A549 (cell line): ENCODE measurements at regions not wholly inside any gene's neighbourhood (a gene's known extent, or its start where the extent isn't known, plus 50 kb on each side); places are given as distances from the start of the nearest gene placed in this dataset.

Source experiments
- ATAC-seq, 2 experiments: fragments of 200-7000 bp in 1 of 2; fragments of >200 bp in 1 of 2; cut with Nextera tagmentation in 1 of 2; cut with Tn5 transposase in 1 of 2; 3 replicates each; pipeline versions ENCODE4 v1.8.0 to v1.9.1; 2018 to 2020; ENCODE audit warnings: mild to moderate bottlenecking in 1 of 2, moderate library complexity in 1 of 2
- CTCF ChIA-PET: fragments of 300-600 bp; sonication (Branson Sonifier 250); formaldehyde crosslinking; extraction: SDS; loops from one replicate; lab custom pipeline; 2021; ENCODE audit warnings: antibody characterized with exemption, inconsistent platforms; lab: Yijun Ruan, JAX
- POLR2A ChIA-PET: fragments of 350-600 bp; formaldehyde crosslinking; extraction: SDS; loops from one replicate; lab custom pipeline; 2021; ENCODE audit warnings: antibody characterized with exemption, inconsistent platforms; lab: Yijun Ruan, JAX
- DNase-seq, 2 experiments: peaks; one replicate each; pipeline versions ENCODE4 v3.0.0 to v3.0.0-alpha.2; 2011 to 2016; ENCODE audit warnings: low read depth in 1 of 2, low spot score in 1 of 2
- FAIRE-seq: peaks from 2 replicates; lab custom pipeline; 2011; peaks lifted over from hg19 to GRCh38; lab: Jason Lieb, UNC
- H3K27ac ChIP-seq, 2 experiments: fragments of >200 bp; sonication (Bioruptor Twin); formaldehyde crosslinking; 3 replicates each; pipeline ENCODE4 v1.5.1; 2016 to 2017
- H3K4me1 ChIP-seq: fragments of >200 bp; sonication (Bioruptor Twin); formaldehyde crosslinking; 3 replicates; pipeline ENCODE4 v1.6.1; 2016
- H3K4me2 ChIP-seq: fragments of >200 bp; sonication (Bioruptor Twin); formaldehyde crosslinking; 3 replicates; pipeline ENCODE4 v1.6.1; 2016
- H3K4me3 ChIP-seq: fragments of >200 bp; sonication (Bioruptor Twin); formaldehyde crosslinking; 3 replicates; pipeline ENCODE4 v1.5.1; 2016
- H3K9me3 ChIP-seq: fragments of >200 bp; sonication (Bioruptor Twin); formaldehyde crosslinking; 3 replicates; pipeline ENCODE4 v1.6.1; 2016
- BHLHE40 ChIP-seq: IDR thresholded peaks from 2 replicates; pipeline ENCODE4 v1.6.1; 2012; ENCODE audit warnings: low read depth, low read length, inconsistent platforms
- CBX2 ChIP-seq: fragments of 200-600 bp; sonication (generic); IDR thresholded peaks from 2 replicates; pipeline ENCODE4 v1.6.1; 2016; ENCODE audit warnings: low read depth, mild to moderate bottlenecking, borderline replicate concordance
- CHD2 ChIP-seq: fragments of 150-350 bp; IDR thresholded peaks from 2 replicates; pipeline ENCODE4 v1.6.1; 2014; ENCODE audit warnings: low read length; ENCODE audit not compliant: partially characterized antibody
- EHF ChIP-seq: fragments of 250-450 bp; sonication (Bioruptor Pico); IDR thresholded peaks from 2 replicates; pipeline ENCODE4 v1.5.0; 2020; ENCODE audit warnings: mild to moderate bottlenecking
- EP300 ChIP-seq, 2 experiments: fragments of >200 bp; sonication (Bioruptor Twin); formaldehyde crosslinking; IDR thresholded peaks; 2 replicates in 1 of 2; 3 replicates in 1 of 2; pipeline ENCODE4 v1.6.1; 2016 to 2017
- ESRRA ChIP-seq: fragments of 150-350 bp; IDR thresholded peaks from 2 replicates; pipeline ENCODE4 v1.6.1; 2014; ENCODE audit warnings: mild to moderate bottlenecking, low read length, borderline replicate concordance
- FOSB ChIP-seq: fragments of 250-450 bp; sonication (Bioruptor Pico); IDR thresholded peaks from 2 replicates; pipeline ENCODE4 v1.5.0; 2020; ENCODE audit warnings: mild to moderate bottlenecking, moderate library complexity
- FOXS1 ChIP-seq: fragments of 250-450 bp; sonication (Bioruptor Pico); IDR thresholded peaks from 2 replicates; pipeline ENCODE4 v1.5.0; 2020; ENCODE audit warnings: mild to moderate bottlenecking, moderate library complexity
- GATA3 ChIP-seq: IDR thresholded peaks from 2 replicates; pipeline ENCODE4 v1.6.1; 2012; ENCODE audit warnings: borderline replicate concordance
- HOXB13 ChIP-seq: fragments of 250-450 bp; sonication (Bioruptor Pico); IDR thresholded peaks from 2 replicates; pipeline ENCODE4 v1.5.0; 2020; ENCODE audit warnings: low read depth, mild to moderate bottlenecking, moderate library complexity
- HOXB5 ChIP-seq: fragments of 250-450 bp; sonication (Bioruptor Pico); IDR thresholded peaks from 2 replicates; pipeline ENCODE4 v1.5.0; 2020; ENCODE audit warnings: mild to moderate bottlenecking, moderate library complexity
- JUN ChIP-seq, 2 experiments: fragments of >200 bp; sonication (Bioruptor Twin); formaldehyde crosslinking; IDR thresholded peaks; 2 replicates in 1 of 2; 3 replicates in 1 of 2; pipeline ENCODE4 v1.6.1; 2016 to 2017
- KDM1A ChIP-seq: fragments of 200-600 bp; sonication (generic); IDR thresholded peaks from 2 replicates; pipeline ENCODE4 v1.6.1; 2016; ENCODE audit warnings: low read depth, mild to moderate bottlenecking
- KDM5A ChIP-seq: fragments of 200-600 bp; sonication (generic); IDR thresholded peaks from 2 replicates; pipeline ENCODE4 v1.6.1; 2016; ENCODE audit warnings: antibody characterized with exemption, mild to moderate bottlenecking
- MAFK ChIP-seq: fragments of 450-650 bp; IDR thresholded peaks from 2 replicates; pipeline ENCODE4 v1.6.1; 2014; ENCODE audit not compliant: partially characterized antibody
- NPAS2 ChIP-seq: fragments of 250-450 bp; sonication (Bioruptor Pico); IDR thresholded peaks from 2 replicates; pipeline ENCODE4 v1.8.0; 2022; ENCODE audit warnings: mild to moderate bottlenecking, moderate library complexity, borderline replicate concordance
- PHF8 ChIP-seq: fragments of 200-600 bp; sonication (generic); IDR thresholded peaks from 2 replicates; pipeline ENCODE4 v1.6.1; 2016; ENCODE audit warnings: low read depth, mild to moderate bottlenecking, antibody characterized with exemption, moderate library complexity, borderline replicate concordance
- POLR2AphosphoS2 ChIP-seq: conservative IDR thresholded peaks from 2 replicates; pipeline ENCODE4 v1.6.1; 2012; ENCODE audit warnings: low read length, improper control_type of control experiment, inconsistent platforms
- RARB ChIP-seq: fragments of 250-450 bp; sonication (Bioruptor Pico); IDR thresholded peaks from 2 replicates; pipeline ENCODE4 v1.8.0; 2021; ENCODE audit warnings: mild to moderate bottlenecking, moderate library complexity
- SREBF2 ChIP-seq: fragments of 450-650 bp; IDR thresholded peaks from 2 replicates; pipeline ENCODE4 v1.6.1; 2014; ENCODE audit warnings: mild to moderate bottlenecking, moderate library complexity
- TFCP2L1 ChIP-seq: fragments of 250-450 bp; sonication (Bioruptor Pico); IDR thresholded peaks from 2 replicates; pipeline ENCODE4 v1.5.0; 2021; ENCODE audit warnings: mild to moderate bottlenecking
- ZSCAN20 ChIP-seq: fragments of 250-450 bp; sonication (Bioruptor Pico); IDR thresholded peaks from 2 replicates; pipeline ENCODE4 v1.8.0; 2022; ENCODE audit warnings: mild to moderate bottlenecking, moderate library complexity
- WGBS: methylation state at CpG from one replicate; pipeline ENCODE4 v1.1.6; 2017; ENCODE audit errors: missing lambda C conversion rate; 5-methylcytosine and 5-hydroxymethylcytosine counted together
- TF ChIP-seq, protein P1 (sequence below): fragments of 200-600 bp; sonication (generic); IDR thresholded peaks from 2 replicates; pipeline ENCODE4 v1.6.1; 2016; ENCODE audit warnings: antibody characterized with exemption, mild to moderate bottlenecking, moderate library complexity
- TF ChIP-seq, protein P2 (sequence below): fragments of 250-450 bp; sonication (Bioruptor Pico); IDR thresholded peaks from 2 replicates; pipeline ENCODE4 v1.5.0; 2020; ENCODE audit warnings: low read depth, mild to moderate bottlenecking, moderate library complexity
- TF ChIP-seq, protein P3 (sequence below): IDR thresholded peaks from 2 replicates; pipeline ENCODE4 v1.6.1; 2012
- TF ChIP-seq, protein P4 (sequence below): IDR thresholded peaks from 2 replicates; pipeline ENCODE4 v1.6.1; 2012
- TF ChIP-seq, protein P5 (sequence below): fragments of >200 bp; sonication (Bioruptor Twin); formaldehyde crosslinking; IDR thresholded peaks from 3 replicates; pipeline ENCODE4 v1.5.1; 2016
- TF ChIP-seq, protein P6 (sequence below): fragments of >200 bp; sonication (Bioruptor Twin); formaldehyde crosslinking; IDR thresholded peaks from 2 replicates; pipeline ENCODE4 v1.6.1; 2016
- TF ChIP-seq, protein P7 (sequence below): IDR thresholded peaks from 2 replicates; pipeline ENCODE4 v1.6.1; 2012; ENCODE audit warnings: low read depth, borderline replicate concordance

DNA sequence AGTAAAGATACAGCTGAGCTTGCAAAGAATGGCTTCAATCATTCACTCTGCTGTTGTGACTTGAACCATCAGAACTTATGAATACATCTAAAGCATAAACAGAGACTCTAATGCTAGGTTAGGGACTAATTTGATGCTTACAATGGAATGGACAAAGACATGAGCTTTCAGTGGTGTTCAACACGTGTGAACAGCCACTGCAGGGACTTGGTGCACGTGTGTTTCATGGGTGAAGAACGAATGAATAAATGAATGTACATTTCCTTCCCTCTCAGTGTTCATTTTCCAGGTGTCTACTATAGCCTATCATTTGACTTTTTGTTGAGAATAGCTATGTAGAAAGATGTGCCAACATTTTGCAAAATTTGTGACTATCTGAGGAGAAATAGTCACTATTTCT lies 98.3 kb downstream of the VIP start:
- ATAC-seq (no peak), FAIRE-seq (no peak), DNase-seq (no peak)
- WGBS = 8% methylated on average over 3 of the region's 3 CpGs
- H3K4me3 ChIP-seq = no peak overlapping the region
- ChIA-PET POLR2A (no interaction called here), CTCF (interaction anchor here (1.1 to 1.3 kb wide), 2 partner anchors 15 to 101 kb away, joined by 3 to 4 read pairs; no protein-coding TSS in a partner anchor)
- TF ChIP-seq, protein P1, sequence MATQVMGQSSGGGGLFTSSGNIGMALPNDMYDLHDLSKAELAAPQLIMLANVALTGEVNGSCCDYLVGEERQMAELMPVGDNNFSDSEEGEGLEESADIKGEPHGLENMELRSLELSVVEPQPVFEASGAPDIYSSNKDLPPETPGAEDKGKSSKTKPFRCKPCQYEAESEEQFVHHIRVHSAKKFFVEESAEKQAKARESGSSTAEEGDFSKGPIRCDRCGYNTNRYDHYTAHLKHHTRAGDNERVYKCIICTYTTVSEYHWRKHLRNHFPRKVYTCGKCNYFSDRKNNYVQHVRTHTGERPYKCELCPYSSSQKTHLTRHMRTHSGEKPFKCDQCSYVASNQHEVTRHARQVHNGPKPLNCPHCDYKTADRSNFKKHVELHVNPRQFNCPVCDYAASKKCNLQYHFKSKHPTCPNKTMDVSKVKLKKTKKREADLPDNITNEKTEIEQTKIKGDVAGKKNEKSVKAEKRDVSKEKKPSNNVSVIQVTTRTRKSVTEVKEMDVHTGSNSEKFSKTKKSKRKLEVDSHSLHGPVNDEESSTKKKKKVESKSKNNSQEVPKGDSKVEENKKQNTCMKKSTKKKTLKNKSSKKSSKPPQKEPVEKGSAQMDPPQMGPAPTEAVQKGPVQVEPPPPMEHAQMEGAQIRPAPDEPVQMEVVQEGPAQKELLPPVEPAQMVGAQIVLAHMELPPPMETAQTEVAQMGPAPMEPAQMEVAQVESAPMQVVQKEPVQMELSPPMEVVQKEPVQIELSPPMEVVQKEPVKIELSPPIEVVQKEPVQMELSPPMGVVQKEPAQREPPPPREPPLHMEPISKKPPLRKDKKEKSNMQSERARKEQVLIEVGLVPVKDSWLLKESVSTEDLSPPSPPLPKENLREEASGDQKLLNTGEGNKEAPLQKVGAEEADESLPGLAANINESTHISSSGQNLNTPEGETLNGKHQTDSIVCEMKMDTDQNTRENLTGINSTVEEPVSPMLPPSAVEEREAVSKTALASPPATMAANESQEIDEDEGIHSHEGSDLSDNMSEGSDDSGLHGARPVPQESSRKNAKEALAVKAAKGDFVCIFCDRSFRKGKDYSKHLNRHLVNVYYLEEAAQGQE = no peak
- TF ChIP-seq HOXB13 (no peak), FOXS1 (no peak), SREBF2 (no peak), HOXB5 (CRISPR knock-in tag) (no peak), KDM1A (no peak), POLR2AphosphoS2 (no peak), FOSB (no peak), TFCP2L1 (CRISPR knock-in tag) (no peak), EP300 (IDR thresholded peaks at IDR 0.05) (no peak), MAFK (no peak), CBX2 (no peak), BHLHE40 (no peak), NPAS2 (CRISPR knock-in tag) (no peak), JUN (IDR thresholded peaks at IDR 0.05) (no peak)
- TF ChIP-seq, protein P2, sequence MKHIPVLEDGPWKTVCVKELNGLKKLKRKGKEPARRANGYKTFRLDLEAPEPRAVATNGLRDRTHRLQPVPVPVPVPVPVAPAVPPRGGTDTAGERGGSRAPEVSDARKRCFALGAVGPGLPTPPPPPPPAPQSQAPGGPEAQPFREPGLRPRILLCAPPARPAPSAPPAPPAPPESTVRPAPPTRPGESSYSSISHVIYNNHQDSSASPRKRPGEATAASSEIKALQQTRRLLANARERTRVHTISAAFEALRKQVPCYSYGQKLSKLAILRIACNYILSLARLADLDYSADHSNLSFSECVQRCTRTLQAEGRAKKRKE (CRISPR knock-in tag) = no peak
- TF ChIP-seq, protein P3, sequence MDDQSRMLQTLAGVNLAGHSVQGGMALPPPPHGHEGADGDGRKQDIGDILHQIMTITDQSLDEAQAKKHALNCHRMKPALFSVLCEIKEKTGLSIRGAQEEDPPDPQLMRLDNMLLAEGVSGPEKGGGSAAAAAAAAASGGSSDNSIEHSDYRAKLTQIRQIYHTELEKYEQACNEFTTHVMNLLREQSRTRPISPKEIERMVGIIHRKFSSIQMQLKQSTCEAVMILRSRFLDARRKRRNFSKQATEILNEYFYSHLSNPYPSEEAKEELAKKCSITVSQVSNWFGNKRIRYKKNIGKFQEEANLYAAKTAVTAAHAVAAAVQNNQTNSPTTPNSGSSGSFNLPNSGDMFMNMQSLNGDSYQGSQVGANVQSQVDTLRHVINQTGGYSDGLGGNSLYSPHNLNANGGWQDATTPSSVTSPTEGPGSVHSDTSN = no peak
- H3K9me3 ChIP-seq = no peaks in the 10 kb centered on the region
- H3K27ac ChIP-seq = no peak overlapping the region
- H3K4me1 ChIP-seq = no peaks in the 10 kb centered on the region
- no peak overlapping the region for H3K4me2 ChIP-seq

DNA sequence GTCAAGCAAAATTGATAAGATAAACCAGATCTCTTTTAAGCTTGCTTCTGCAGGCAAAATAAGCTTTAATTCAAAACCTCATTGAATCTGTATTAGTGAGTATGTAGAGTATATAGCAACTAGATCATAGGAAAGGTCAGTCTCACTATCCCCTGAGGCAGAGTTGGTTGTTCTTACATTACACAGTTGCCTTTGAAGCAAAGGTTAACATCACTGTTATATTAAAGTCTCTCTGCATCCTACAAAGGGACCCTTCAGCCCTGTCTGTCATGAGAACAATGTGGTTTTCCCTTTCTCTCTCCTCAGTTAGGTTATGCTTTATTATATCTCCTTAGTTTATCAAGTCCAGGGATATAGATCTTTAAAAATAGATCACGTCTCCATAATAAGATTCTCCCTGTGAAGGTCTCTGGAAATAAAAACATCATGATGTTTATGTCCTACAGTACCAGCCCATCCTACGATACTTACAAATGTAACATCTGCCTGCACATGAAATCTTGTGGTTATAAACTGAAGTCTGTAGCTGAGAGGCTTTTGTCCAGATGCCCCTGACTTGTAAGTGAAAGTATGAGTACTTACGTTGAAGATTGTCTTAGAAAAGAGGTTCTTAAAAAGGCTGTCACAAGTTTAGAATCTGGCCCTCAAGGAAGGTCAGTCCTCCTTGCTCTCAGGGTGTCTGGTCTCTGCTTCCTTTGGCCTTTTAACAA lies 103.6 kb downstream of the VIP start:
- no peak overlapping the region for H3K27ac ChIP-seq
- POLR2A ChIA-PET = no interaction called here

More for the DNA sequence above, 103.6 kb downstream of the VIP start:
- H3K9me3 ChIP-seq = no peaks in the 10 kb centered on the region
- CTCF ChIA-PET = interaction anchor here (0.6 kb wide), 1 partner anchor 36 kb away, joined by 4 read pairs; no protein-coding TSS in a partner anchor
- ATAC-seq = no peak
- TF ChIP-seq PHF8 (no peak), EHF (CRISPR knock-in tag) (no peak), ESRRA (no peak), HOXB5 (CRISPR knock-in tag) (no peak), MAFK (no peak), ZSCAN20 (CRISPR knock-in tag) (no peak), CHD2 (no peak), RARB (no peak), SREBF2 (no peak), GATA3 (no peak), KDM5A (no peak)
- TF ChIP-seq, protein P4, sequence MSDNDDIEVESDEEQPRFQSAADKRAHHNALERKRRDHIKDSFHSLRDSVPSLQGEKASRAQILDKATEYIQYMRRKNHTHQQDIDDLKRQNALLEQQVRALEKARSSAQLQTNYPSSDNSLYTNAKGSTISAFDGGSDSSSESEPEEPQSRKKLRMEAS = no peak
- TF ChIP-seq, protein P5, sequence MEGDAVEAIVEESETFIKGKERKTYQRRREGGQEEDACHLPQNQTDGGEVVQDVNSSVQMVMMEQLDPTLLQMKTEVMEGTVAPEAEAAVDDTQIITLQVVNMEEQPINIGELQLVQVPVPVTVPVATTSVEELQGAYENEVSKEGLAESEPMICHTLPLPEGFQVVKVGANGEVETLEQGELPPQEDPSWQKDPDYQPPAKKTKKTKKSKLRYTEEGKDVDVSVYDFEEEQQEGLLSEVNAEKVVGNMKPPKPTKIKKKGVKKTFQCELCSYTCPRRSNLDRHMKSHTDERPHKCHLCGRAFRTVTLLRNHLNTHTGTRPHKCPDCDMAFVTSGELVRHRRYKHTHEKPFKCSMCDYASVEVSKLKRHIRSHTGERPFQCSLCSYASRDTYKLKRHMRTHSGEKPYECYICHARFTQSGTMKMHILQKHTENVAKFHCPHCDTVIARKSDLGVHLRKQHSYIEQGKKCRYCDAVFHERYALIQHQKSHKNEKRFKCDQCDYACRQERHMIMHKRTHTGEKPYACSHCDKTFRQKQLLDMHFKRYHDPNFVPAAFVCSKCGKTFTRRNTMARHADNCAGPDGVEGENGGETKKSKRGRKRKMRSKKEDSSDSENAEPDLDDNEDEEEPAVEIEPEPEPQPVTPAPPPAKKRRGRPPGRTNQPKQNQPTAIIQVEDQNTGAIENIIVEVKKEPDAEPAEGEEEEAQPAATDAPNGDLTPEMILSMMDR = no peak
- TF ChIP-seq, protein P6, sequence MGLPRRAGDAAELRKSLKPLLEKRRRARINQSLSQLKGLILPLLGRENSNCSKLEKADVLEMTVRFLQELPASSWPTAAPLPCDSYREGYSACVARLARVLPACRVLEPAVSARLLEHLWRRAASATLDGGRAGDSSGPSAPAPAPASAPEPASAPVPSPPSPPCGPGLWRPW = no peak
- TF ChIP-seq, protein P7, sequence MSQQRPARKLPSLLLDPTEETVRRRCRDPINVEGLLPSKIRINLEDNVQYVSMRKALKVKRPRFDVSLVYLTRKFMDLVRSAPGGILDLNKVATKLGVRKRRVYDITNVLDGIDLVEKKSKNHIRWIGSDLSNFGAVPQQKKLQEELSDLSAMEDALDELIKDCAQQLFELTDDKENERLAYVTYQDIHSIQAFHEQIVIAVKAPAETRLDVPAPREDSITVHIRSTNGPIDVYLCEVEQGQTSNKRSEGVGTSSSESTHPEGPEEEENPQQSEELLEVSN = no peak
- WGBS = 32% methylated on average over 3 of the region's 3 CpGs
- H3K4me3 ChIP-seq = no peak overlapping the region
- no peak for DNase-seq
- H3K4me2 ChIP-seq = no peak overlapping the region
- H3K4me1 ChIP-seq = no peaks in the 10 kb centered on the region
- no peak for FAIRE-seq
